Chondrocyte (in vitro differentiated cells): ENCODE measurements at regions not wholly inside any gene's neighbourhood (a gene's known extent, or its start where the extent isn't known, plus 50 kb on each side); places are given as distances from the start of the nearest gene placed in this dataset.

Experiments used
- DNase-seq: peaks from one replicate; pipeline ENCODE4 v3.0.0; 2021; ENCODE audit warnings: mixed read lengths, low spot score
- H3K27ac Mint-ChIP-seq: one replicate; pipeline ENCODE4 v1.8.0; 2021; ENCODE audit warnings: mild to moderate bottlenecking, moderate library complexity, mixed read lengths; ENCODE audit not compliant: unreplicated experiment
- H3K27me3 Mint-ChIP-seq: 2 replicates; pipeline ENCODE4 v1.8.0; 2021; ENCODE audit warnings: low read depth, mixed read lengths
- H3K36me3 Mint-ChIP-seq: 2 replicates; pipeline ENCODE4 v1.8.0; 2021; ENCODE audit warnings: low read depth, mixed read lengths
- H3K4me1 Mint-ChIP-seq: 2 replicates; pipeline ENCODE4 v1.8.0; 2021; ENCODE audit warnings: low read depth, mild to moderate bottlenecking, mixed read lengths
- H3K4me3 Mint-ChIP-seq: one replicate; pipeline ENCODE4 v1.8.0; 2021; ENCODE audit warnings: mild to moderate bottlenecking, moderate library complexity, mixed read lengths; ENCODE audit not compliant: unreplicated experiment
- H3K9me3 Mint-ChIP-seq: 2 replicates; pipeline ENCODE4 v1.8.0; 2021; ENCODE audit warnings: low read depth, mixed read lengths
- TF ChIP-seq, protein P1 (sequence below): fragments of 200-600 bp; sonication (generic); IDR thresholded peaks from 2 replicates; pipeline ENCODE4 v1.5.0; 2021; ENCODE audit warnings: antibody characterized with exemption, mild to moderate bottlenecking, moderate library complexity

- Mint-ChIP-seq H3K4me1 (no peaks in the 10 kb centered on the region), H3K4me3 (no peak overlapping the region), H3K36me3 (no peaks in the 10 kb centered on the region), H3K9me3 (peaks cover 38% of the 10 kb centered on the region), H3K27ac (no peak overlapping the region), H3K27me3 (no peaks in the 10 kb centered on the region)
- DNase-seq, result peak; percentile 30
- TF ChIP-seq, protein P1, sequence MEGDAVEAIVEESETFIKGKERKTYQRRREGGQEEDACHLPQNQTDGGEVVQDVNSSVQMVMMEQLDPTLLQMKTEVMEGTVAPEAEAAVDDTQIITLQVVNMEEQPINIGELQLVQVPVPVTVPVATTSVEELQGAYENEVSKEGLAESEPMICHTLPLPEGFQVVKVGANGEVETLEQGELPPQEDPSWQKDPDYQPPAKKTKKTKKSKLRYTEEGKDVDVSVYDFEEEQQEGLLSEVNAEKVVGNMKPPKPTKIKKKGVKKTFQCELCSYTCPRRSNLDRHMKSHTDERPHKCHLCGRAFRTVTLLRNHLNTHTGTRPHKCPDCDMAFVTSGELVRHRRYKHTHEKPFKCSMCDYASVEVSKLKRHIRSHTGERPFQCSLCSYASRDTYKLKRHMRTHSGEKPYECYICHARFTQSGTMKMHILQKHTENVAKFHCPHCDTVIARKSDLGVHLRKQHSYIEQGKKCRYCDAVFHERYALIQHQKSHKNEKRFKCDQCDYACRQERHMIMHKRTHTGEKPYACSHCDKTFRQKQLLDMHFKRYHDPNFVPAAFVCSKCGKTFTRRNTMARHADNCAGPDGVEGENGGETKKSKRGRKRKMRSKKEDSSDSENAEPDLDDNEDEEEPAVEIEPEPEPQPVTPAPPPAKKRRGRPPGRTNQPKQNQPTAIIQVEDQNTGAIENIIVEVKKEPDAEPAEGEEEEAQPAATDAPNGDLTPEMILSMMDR, result no peak
These were observed 826.1 kb downstream of the TBC1D22A start for GRCh38 chr22:47588578-47588960.

DNA sequence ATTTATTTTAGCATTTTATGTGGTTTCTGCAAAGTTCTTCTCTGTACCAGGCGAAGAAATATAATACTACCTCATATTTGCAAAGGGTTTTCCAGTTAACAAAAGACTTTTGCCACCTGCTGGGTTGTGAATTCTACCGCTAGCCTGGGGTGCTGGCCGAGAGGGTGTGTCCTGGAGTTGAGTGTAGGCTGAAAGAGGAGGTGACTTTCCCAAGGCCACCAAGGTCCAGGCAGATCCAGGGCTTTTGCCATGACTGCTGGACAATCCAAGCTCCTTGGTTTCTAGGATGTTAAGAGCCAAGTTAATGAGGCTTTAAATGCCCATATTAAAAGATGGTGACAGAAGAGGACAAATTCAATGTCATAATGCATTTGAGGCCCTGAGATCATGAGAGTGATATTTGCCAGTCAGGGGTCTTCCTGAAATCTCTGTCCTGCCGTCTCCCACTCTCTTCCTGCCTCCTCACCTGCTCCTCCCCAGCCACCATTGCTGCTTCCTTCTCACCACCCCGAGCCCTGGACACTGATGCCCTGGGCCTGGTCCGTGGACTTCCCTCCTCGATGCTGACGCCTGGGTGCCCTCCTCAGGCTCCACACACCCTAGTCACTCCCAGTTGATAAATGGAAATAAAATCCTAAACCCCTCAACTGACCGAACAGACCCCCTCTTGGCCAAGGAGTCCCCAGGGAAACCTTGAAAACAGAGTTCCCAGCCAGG is 825.6 kb downstream of the TBC1D22A start:
- TF ChIP-seq, protein P1, result no peak

GRCh38 chr22:47587361-47587760 is 824.9 kb downstream of the TBC1D22A start:
- Mint-ChIP-seq H3K27ac (no peak overlapping the region), H3K4me3 (no peak overlapping the region), H3K27me3 (no peaks in the 10 kb centered on the region), H3K9me3 (peaks cover 33% of the 10 kb centered on the region), H3K4me1 (no peaks in the 10 kb centered on the region), H3K36me3 (no peaks in the 10 kb centered on the region)
- DNase-seq, result peak; percentile 14
- TF ChIP-seq, protein P1, result no peak

More for the DNA sequence above, 825.6 kb downstream of the TBC1D22A start:
- no peaks in the 10 kb centered on the region for H3K4me1 Mint-ChIP-seq
- no peak overlapping the region for H3K27ac Mint-ChIP-seq
- peak; percentile 33 for DNase-seq
- H3K36me3 Mint-ChIP-seq, result no peaks in the 10 kb centered on the region
- H3K9me3 Mint-ChIP-seq, result peaks cover 38% of the 10 kb centered on the region
- H3K4me3 Mint-ChIP-seq, result no peak overlapping the region
- H3K27me3 Mint-ChIP-seq, result no peaks in the 10 kb centered on the region

DNA sequence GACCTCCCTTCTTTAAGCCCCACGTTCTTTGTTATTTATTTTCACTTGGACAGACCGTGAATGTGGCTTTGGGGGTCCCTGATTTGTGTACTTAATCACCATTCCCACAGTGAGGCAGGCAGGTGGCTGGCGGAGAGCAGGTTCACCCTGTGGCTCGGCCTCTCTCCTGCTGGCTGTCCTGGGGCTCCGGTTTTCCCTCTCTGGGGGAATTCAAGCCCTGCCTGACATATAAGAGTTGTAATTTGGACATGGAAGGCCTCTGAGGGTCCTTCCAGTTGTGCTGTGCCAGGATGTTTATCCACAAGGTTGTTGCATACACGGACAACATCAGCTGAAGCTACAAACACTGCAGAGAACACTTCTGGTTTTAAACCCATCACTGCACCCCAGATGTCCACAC is 824.5 kb downstream of the TBC1D22A start:
- Mint-ChIP-seq H3K9me3 (peaks cover 33% of the 10 kb centered on the region), H3K4me3 (no peak overlapping the region), H3K4me1 (no peaks in the 10 kb centered on the region), H3K36me3 (no peaks in the 10 kb centered on the region), H3K27me3 (no peaks in the 10 kb centered on the region), H3K27ac (no peak overlapping the region)
- TF ChIP-seq, protein P1, result no peak
- peak; percentile 19 for DNase-seq

GRCh38 chr22:47586038-47586437 is 823.6 kb downstream of the TBC1D22A start:
- no peaks in the 10 kb centered on the region for H3K27me3 Mint-ChIP-seq
- H3K9me3 Mint-ChIP-seq, result peaks cover 34% of the 10 kb centered on the region
- peak; percentile 4 for DNase-seq
- H3K36me3 Mint-ChIP-seq, result no peaks in the 10 kb centered on the region
- no peak overlapping the region for H3K4me3 Mint-ChIP-seq
- H3K4me1 Mint-ChIP-seq, result no peaks in the 10 kb centered on the region
- H3K27ac Mint-ChIP-seq, result no peak overlapping the region
- TF ChIP-seq, protein P1, result no peak
